HFF-Myc (cell line): ENCODE measurements at regions not wholly inside any gene's neighbourhood (a gene's known extent, or its start where the extent isn't known, plus 50 kb on each side); places are given as distances from the start of the nearest gene placed in this dataset.

Experiments used
- DNase-seq: peaks from one replicate; pipeline ENCODE4 v3.0.0-alpha.2; 2011; ENCODE audit warnings: low read depth; ENCODE audit errors: extremely low read depth
- H3K4me3 ChIP-seq: replicated peaks from 2 replicates; pipeline ENCODE4 v1.5.1; 2011; ENCODE audit warnings: low read depth, mild to moderate bottlenecking, control low read depth, low read length
- TF ChIP-seq, protein P1 (sequence below): IDR thresholded peaks from 2 replicates; pipeline ENCODE4 v1.5.1; 2012; ENCODE audit warnings: mild to moderate bottlenecking, low read depth, low read length, control low read depth; ENCODE audit errors: missing control alignments

- H3K4me3 ChIP-seq, result no peak overlapping the region
- DNase-seq, result no peak
- TF ChIP-seq, protein P1, sequence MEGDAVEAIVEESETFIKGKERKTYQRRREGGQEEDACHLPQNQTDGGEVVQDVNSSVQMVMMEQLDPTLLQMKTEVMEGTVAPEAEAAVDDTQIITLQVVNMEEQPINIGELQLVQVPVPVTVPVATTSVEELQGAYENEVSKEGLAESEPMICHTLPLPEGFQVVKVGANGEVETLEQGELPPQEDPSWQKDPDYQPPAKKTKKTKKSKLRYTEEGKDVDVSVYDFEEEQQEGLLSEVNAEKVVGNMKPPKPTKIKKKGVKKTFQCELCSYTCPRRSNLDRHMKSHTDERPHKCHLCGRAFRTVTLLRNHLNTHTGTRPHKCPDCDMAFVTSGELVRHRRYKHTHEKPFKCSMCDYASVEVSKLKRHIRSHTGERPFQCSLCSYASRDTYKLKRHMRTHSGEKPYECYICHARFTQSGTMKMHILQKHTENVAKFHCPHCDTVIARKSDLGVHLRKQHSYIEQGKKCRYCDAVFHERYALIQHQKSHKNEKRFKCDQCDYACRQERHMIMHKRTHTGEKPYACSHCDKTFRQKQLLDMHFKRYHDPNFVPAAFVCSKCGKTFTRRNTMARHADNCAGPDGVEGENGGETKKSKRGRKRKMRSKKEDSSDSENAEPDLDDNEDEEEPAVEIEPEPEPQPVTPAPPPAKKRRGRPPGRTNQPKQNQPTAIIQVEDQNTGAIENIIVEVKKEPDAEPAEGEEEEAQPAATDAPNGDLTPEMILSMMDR, result no peak
These were observed 238.8 kb downstream of the OR13H1 start for GRCh38 chrX:131782646-131783045.

DNA sequence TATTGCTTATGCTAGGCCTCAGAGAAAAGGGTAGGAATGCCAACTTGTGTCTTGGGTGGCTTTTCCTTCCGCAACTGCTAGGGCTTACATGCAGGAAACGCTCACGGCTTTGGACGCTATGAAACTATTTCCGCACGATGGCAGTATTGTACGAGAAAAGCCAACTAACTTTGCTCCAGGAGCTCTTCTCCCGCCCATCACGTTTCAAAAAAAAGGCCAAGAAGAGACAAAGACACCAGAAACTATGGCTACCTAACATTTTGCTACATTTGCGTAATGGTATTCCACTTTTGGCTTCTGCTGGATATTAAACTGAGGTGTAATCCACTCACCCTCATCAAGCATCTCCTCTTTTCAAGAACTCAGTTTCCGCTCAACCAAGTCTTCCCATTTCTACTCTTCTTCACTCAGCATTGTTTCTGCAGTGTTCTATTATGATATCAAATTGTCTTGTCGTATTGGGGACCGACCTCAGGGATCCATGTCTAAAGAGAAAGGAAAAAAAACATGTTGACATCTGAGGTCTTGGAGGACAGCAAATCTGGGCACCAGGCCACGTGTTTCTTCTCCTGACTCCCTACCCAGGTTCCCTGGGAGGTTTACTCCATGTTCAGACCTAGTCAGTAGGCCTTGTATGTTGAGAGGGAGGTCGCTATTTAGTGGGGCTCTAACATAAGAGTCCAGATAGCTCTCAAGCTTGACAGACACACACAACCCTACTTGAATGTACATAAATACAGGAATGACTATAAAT is 239.4 kb upstream of the STK26 start:
- TF ChIP-seq, protein P1, result no peak
- DNase-seq, result no peak
- no peak overlapping the region for H3K4me3 ChIP-seq

DNA sequence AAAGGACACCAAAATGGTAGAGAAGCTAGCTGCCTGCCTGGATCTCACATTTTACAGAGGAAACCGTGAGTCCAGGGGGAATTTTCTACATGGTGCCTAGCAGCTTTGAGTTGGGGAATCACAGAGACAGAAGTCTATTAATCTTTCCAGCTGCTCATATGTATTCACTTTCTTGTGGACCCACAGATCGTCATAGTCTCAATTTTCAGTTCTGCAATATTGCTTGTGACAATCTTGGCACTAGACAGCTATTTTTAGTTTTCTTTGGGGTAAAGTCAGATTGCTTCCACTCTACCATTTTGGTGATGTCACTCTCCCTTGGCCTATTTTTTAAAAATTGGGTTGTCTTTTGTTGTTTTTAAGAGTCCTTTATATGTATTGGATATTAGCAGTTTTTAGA is 233.4 kb upstream of the STK26 start:
- H3K4me3 ChIP-seq, result no peak overlapping the region
- TF ChIP-seq, protein P1, result no peak

DNA sequence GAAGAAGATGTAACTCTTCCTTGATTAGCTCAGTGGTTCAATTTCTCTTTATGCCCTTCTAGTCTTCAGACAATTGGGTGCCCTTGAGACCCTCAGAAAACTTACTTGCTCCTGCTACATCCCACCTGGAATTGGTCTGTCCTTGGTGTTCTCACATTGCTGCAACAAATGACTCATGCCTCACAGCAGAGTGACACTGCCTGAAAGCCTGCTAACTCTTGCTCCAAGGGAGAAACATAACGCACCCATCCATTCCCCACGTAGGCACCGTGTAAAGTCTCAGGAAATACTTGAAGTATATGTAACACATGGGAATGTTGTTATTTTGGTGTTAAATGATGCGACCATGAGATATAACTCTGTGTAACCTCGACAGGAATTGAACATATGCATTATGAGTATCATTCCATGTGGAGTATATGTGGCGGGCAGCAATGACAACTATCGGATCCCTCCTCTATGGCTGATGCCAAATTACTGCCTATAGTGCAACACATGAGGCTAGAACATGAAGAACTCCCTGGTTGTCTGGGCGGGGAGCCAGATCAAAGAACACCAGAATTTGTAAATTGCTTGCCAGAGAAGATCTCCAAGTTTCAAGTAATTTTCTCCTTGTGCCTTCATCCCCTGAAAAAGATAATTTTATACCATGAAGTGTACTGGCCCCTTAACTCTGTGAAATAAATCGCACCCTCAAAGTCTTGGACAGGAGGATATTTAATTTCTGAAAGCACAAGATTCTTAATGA is 231.3 kb upstream of the STK26 start:
- DNase-seq, result no peak
- TF ChIP-seq, protein P1, result no peak
- H3K4me3 ChIP-seq, result no peak overlapping the region

More for the DNA sequence above, 233.4 kb upstream of the STK26 start:
- DNase-seq, result no peak

GRCh38 chrX:131792356-131792749 is 230.7 kb upstream of the STK26 start:
- no peak for DNase-seq
- H3K4me3 ChIP-seq, result no peak overlapping the region
- TF ChIP-seq, protein P1, result no peak

- TF ChIP-seq, protein P1, result no peak
- H3K4me3 ChIP-seq, result no peak overlapping the region
- DNase-seq, result no peak
These were observed 230.2 kb upstream of the STK26 start for GRCh38 chrX:131792789-131793462.
